ENCODE measurements at regions not wholly inside any gene's neighbourhood (a gene's known extent, or its start where the extent isn't known, plus 50 kb on each side); places are given as distances from the start of the nearest gene placed in this dataset.

DNA sequence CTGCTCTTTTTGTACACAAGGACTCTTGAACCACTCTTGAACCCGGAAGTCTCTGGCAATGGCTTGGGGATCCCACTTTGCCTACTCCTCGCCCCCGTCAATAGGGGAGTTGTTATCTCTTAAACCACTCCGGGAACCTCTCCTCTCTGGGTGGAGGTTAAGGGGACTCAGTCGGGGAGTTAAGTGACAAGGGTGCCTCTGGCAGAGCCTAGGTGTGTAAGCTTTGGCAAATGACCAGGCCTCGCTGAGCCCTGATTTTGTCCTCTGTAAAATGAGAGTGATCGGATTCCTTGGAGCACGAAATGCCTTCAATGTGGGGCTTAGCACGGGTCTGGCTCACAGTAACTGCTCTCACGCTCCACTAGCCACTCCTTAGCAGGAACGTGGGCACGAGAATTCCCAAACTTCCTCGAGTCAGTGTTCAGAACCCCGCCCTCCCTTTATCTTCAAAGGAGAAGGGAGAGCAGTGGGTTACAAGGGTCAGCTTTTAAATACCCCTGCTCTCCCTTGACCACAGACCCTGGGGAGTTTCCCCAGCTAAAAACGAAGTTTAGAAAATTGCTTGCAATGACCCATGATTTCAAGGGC, 193.3 kb downstream of the KATNAL1 start:
- peak overlapping the region; percentile 34 for H3K4me3 ChIP-seq (ENCODE audit: low read length)
- DNase-seq (ENCODE audit: low read depth): no peak
- TF ChIP-seq, protein P1, sequence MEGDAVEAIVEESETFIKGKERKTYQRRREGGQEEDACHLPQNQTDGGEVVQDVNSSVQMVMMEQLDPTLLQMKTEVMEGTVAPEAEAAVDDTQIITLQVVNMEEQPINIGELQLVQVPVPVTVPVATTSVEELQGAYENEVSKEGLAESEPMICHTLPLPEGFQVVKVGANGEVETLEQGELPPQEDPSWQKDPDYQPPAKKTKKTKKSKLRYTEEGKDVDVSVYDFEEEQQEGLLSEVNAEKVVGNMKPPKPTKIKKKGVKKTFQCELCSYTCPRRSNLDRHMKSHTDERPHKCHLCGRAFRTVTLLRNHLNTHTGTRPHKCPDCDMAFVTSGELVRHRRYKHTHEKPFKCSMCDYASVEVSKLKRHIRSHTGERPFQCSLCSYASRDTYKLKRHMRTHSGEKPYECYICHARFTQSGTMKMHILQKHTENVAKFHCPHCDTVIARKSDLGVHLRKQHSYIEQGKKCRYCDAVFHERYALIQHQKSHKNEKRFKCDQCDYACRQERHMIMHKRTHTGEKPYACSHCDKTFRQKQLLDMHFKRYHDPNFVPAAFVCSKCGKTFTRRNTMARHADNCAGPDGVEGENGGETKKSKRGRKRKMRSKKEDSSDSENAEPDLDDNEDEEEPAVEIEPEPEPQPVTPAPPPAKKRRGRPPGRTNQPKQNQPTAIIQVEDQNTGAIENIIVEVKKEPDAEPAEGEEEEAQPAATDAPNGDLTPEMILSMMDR (IDR thresholded peaks at IDR 0.05; ENCODE audit: insufficient read depth, low read depth, low read length, missing control alignments): no peak

DNA sequence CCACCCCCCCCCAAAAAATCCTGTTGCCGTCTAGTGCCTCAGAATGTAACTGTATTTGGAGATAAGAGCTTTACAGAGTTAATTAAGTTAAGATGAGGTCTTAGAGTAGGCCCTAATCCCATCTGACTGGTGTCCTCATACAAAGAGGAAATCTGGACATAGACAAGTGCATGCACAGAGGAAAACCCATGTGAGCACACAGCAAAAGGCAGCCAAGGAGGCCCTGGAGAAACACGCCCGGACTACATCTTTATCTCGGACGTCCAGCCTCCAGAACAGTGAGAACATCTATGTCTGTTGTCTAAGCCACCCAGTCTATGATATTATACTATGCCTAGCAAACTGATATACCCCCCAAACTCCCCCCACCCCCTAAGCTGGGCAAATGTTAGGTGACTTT, 193.8 kb downstream of the KATNAL1 start:
- TF ChIP-seq, protein P1 (IDR thresholded peaks at IDR 0.05; ENCODE audit: insufficient read depth, low read depth, low read length, missing control alignments): no peak
- no peak overlapping the region for H3K4me3 ChIP-seq (ENCODE audit: low read length)
- DNase-seq (ENCODE audit: low read depth): no peak

- TF ChIP-seq, protein P1 (IDR thresholded peaks at IDR 0.05; ENCODE audit: insufficient read depth, low read depth, low read length, missing control alignments): peak; percentile 100
- DNase-seq (ENCODE audit: low read depth): peak; percentile 86
- no peak overlapping the region for H3K4me3 ChIP-seq (ENCODE audit: low read length)
Observed at GRCh38 chr13:30112602-30113435, 194.5 kb downstream of the KATNAL1 start.

DNA sequence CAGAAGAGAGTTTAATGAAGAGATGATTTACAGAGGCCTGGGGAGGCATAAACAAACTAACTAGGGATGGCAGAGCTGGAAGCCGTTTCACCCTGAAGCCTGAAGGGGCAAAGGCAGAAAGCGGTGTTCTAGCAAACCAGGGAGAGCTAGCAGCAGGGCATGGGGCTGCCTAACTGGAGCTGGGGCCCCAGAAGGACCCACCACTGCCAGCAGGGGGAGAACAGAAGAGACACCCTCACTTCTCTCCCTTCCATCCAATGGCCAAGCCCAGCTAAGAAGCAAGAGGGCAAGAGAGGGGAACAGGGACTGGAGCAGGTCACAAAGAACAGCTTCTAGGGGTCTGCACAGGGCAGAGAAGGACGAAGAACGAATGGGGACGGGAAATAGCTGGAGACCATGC, 195.5 kb downstream of the KATNAL1 start:
- DNase-seq (ENCODE audit: low read depth): no peak
- no peak overlapping the region for H3K4me3 ChIP-seq (ENCODE audit: low read length)
- TF ChIP-seq, protein P1 (IDR thresholded peaks at IDR 0.05; ENCODE audit: insufficient read depth, low read depth, low read length, missing control alignments): peak; percentile 27

DNA sequence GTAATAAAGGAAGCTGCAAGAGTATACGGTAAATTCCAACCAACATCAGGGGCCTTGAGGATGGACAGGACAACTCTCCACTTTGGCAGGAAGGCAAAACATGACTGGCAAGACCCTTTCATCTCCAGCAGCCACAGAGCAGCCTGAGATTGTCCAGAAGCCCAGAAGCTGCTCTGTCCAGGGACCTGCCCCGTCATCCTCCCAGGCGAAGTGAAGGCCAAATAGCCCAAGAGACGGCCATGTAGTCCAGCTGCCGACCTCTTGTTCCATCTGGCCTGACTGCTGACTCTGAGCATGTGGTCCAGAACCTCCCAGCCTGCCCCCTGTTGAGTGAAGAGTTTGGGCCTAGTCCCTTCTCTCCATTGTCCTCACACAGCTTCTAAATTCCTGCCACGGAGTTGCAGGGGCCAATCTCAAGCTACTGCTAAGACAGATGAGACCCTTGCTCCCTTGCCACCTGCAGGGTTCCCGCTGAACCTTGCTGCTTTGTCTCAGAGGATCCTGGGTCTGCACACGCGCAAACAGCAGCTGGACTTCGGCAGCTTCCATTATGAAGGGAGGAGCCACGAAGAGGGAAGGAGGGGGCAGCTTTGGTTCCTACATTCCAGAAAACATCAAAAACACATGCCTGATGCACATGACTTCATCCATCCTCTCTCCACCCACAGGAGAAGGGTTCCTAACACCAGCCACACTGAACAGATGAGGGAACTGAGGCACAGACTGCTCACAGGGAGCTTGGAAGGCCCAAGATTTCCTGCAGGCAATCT, 196.9 kb downstream of the KATNAL1 start:
- H3K4me3 ChIP-seq (ENCODE audit: low read length): no peak overlapping the region
- DNase-seq (ENCODE audit: low read depth): no peak
- TF ChIP-seq, protein P1 (IDR thresholded peaks at IDR 0.05; ENCODE audit: insufficient read depth, low read depth, low read length, missing control alignments): no peak

GRCh38 chr13:30109471-30110135, 197.7 kb downstream of the KATNAL1 start:
- DNase-seq (ENCODE audit: low read depth): no peak
- no peak overlapping the region for H3K4me3 ChIP-seq (ENCODE audit: low read length)
- TF ChIP-seq, protein P1 (IDR thresholded peaks at IDR 0.05; ENCODE audit: insufficient read depth, low read depth, low read length, missing control alignments): no peak

All from epithelial cell of esophagus (primary cell).